ENCODE measurements at regions not wholly inside any gene's neighbourhood (a gene's known extent, or its start where the extent isn't known, plus 50 kb on each side); places are given as distances from the start of the nearest gene placed in this dataset.

DNA sequence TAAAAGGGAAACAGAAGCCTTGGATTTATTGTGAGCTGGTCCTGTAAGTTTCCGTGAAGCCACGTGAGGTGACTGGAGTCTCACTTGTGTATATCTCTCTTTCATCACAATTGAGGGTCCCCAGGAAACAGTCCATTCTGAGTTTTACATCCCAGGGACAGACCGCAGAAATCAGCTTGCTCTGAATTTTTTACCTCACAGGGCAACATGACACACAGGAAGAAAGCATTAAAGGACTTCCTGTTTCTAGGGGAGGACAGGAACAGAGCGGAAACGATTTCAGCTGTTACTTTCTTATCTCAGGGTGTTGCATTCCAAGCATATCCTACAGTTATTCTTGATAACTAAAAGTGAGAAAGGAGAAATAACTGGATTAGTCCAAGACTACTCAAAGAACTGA, 553.5 kb downstream of the TRAM1L1 start:
- Mint-ChIP-seq H3K27ac (ENCODE audit: unreplicated experiment) (no peak overlapping the region), H3K27me3 (ENCODE audit: low read depth) (no peaks in the 10 kb centered on the region), H3K36me3 (ENCODE audit: low read depth) (no peaks in the 10 kb centered on the region), H3K4me1 (no peaks in the 10 kb centered on the region), H3K4me3 (no peak overlapping the region), H3K9me3 (peaks cover 3% of the 10 kb centered on the region)
- TF ChIP-seq, protein P1, sequence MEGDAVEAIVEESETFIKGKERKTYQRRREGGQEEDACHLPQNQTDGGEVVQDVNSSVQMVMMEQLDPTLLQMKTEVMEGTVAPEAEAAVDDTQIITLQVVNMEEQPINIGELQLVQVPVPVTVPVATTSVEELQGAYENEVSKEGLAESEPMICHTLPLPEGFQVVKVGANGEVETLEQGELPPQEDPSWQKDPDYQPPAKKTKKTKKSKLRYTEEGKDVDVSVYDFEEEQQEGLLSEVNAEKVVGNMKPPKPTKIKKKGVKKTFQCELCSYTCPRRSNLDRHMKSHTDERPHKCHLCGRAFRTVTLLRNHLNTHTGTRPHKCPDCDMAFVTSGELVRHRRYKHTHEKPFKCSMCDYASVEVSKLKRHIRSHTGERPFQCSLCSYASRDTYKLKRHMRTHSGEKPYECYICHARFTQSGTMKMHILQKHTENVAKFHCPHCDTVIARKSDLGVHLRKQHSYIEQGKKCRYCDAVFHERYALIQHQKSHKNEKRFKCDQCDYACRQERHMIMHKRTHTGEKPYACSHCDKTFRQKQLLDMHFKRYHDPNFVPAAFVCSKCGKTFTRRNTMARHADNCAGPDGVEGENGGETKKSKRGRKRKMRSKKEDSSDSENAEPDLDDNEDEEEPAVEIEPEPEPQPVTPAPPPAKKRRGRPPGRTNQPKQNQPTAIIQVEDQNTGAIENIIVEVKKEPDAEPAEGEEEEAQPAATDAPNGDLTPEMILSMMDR (conservative IDR thresholded peaks at IDR 0.05) = no peak
- no peak for DNase-seq (ENCODE audit: low read depth, low spot score)

GRCh38 chr4:116531026-116531425, 554.4 kb downstream of the TRAM1L1 start:
- Mint-ChIP-seq H3K4me1 (no peaks in the 10 kb centered on the region), H3K9me3 (peaks cover 3% of the 10 kb centered on the region), H3K27ac (ENCODE audit: unreplicated experiment) (no peak overlapping the region), H3K36me3 (ENCODE audit: low read depth) (no peaks in the 10 kb centered on the region), H3K4me3 (no peak overlapping the region), H3K27me3 (ENCODE audit: low read depth) (no peaks in the 10 kb centered on the region)
- no peak for DNase-seq (ENCODE audit: low read depth, low spot score)
- TF ChIP-seq, protein P1 (conservative IDR thresholded peaks at IDR 0.05) = no peak

DNA sequence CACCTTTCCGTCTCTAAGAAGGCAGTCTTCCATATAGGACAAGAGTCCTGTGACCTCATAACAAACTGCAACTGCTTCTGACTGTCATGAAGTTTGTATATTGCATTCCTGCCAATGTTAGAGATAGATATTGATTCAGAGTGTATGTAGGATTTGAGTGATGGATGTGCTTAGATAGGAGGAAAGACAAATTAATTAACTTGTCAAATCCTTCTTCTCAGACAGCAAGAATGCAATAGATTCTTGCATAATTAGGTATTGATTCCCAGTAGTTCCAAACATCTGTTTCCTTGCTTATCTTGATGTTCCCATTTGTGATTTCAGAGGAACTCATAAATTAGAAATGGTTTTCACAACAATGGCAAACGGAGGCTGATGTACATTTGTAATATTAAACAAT, 555.3 kb downstream of the TRAM1L1 start:
- Mint-ChIP-seq H3K36me3 (ENCODE audit: low read depth) (no peaks in the 10 kb centered on the region), H3K4me1 (no peaks in the 10 kb centered on the region), H3K27ac (ENCODE audit: unreplicated experiment) (no peak overlapping the region), H3K9me3 (peaks cover 3% of the 10 kb centered on the region), H3K27me3 (ENCODE audit: low read depth) (no peaks in the 10 kb centered on the region), H3K4me3 (no peak overlapping the region)
- no peak for DNase-seq (ENCODE audit: low read depth, low spot score)
- TF ChIP-seq, protein P1 (conservative IDR thresholded peaks at IDR 0.05) = no peak

- Mint-ChIP-seq H3K27me3 (ENCODE audit: low read depth) (no peaks in the 10 kb centered on the region), H3K27ac (ENCODE audit: unreplicated experiment) (no peak overlapping the region), H3K4me3 (no peak overlapping the region), H3K9me3 (peaks cover 3% of the 10 kb centered on the region), H3K36me3 (ENCODE audit: low read depth) (no peaks in the 10 kb centered on the region), H3K4me1 (no peaks in the 10 kb centered on the region)
- DNase-seq (ENCODE audit: low read depth, low spot score) = no peak
- TF ChIP-seq, protein P1 (conservative IDR thresholded peaks at IDR 0.05) = no peak
Observed at GRCh38 chr4:116529129-116529528, 556.2 kb downstream of the TRAM1L1 start.

DNA sequence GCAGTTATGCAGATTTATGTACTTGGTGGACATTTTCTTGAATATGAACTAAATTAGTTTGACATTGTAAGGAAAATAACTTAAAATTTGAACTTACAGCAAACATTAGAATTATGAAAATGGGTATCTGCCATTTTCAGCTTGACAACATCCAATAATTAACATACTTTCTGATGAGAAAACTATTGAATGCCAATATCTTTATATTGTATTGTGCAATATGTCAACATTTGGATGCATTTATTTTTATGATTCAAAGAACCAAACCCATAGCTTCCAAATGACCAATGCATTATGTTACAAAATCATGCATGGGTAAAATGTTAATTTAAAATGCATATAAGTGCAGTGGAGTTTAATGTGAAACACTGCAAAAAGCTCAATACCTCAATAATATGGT, 562.5 kb downstream of the TRAM1L1 start:
- H3K36me3 Mint-ChIP-seq (ENCODE audit: low read depth) = no peaks in the 10 kb centered on the region
- peaks cover 2% of the 10 kb centered on the region for H3K9me3 Mint-ChIP-seq
- H3K4me1 Mint-ChIP-seq = no peaks in the 10 kb centered on the region
- no peak overlapping the region for H3K27ac Mint-ChIP-seq (ENCODE audit: unreplicated experiment)
- H3K27me3 Mint-ChIP-seq (ENCODE audit: low read depth) = no peaks in the 10 kb centered on the region
- TF ChIP-seq, protein P1 (conservative IDR thresholded peaks at IDR 0.05) = no peak
- no peak overlapping the region for H3K4me3 Mint-ChIP-seq
- DNase-seq (ENCODE audit: low read depth, low spot score) = no peak

- Mint-ChIP-seq H3K9me3 (peaks cover 8% of the 10 kb centered on the region), H3K27me3 (ENCODE audit: low read depth) (no peaks in the 10 kb centered on the region), H3K4me1 (no peaks in the 10 kb centered on the region), H3K27ac (ENCODE audit: unreplicated experiment) (no peak overlapping the region), H3K36me3 (ENCODE audit: low read depth) (no peaks in the 10 kb centered on the region), H3K4me3 (no peak overlapping the region)
- no peak for DNase-seq (ENCODE audit: low read depth, low spot score)
- TF ChIP-seq, protein P1 (conservative IDR thresholded peaks at IDR 0.05) = no peak
Observed at GRCh38 chr4:116520886-116521285, 564.5 kb downstream of the TRAM1L1 start.
